ENCODE measurements at regions not wholly inside any gene's neighbourhood (a gene's known extent, or its start where the extent isn't known, plus 50 kb on each side); places are given as distances from the start of the nearest gene placed in this dataset.

DNA sequence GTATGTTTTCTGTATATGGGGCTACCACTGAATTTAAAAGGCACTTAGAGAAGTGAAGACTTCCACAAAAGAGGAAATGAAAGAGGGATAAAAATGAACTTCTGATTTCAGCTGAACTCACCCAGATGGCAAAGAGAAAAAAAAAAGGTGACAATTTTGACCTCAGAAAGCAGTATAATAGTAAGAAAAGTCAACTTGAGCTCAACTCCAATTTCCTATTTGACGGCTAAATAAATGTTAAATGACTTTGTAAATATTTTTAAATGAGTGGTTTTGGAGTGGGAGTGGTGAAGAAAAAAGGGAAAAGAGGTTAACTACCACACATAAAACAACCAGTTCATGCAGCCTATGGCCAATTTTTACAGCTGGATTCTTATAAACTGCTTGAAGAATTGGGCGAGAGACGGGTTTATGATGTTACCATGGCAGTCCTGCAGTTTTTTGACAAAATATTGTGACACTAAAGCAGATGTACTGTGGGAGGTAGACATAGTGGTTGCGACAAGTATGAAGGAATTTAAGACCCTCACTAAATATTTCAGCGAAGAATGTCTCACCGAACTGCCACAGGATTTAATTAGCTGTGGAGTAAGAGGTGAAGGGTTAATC lies 49.8 kb upstream of the ADTRP start:
- Histone ChIP-seq H3K27ac (no peak overlapping the region), H3K4me3 (no peak overlapping the region), H3K27me3 (no peaks in the 10 kb centered on the region), H3K36me3 (no peaks in the 10 kb centered on the region), H3K4me1 (no peaks in the 10 kb centered on the region), H3K9me3 (no peaks in the 10 kb centered on the region)
- TF ChIP-seq POLR2AphosphoS5 (IDR thresholded peaks at IDR 0.05), result no peak
- no peak for TF ChIP-seq CTCF (IDR thresholded peaks at IDR 0.05)
- no peak for TF ChIP-seq EP300 (IDR thresholded peaks at IDR 0.05)
- no peak for TF ChIP-seq POLR2A (IDR thresholded peaks at IDR 0.05)
- 61 to 66% methylated on average over 6 of the region's 6 CpGs for WGBS, 2 donors (ENCODE audit: low coverage in 1 of 2)
- ATAC-seq, result no peak
